RWPE1 (cell line): ENCODE measurements at regions not wholly inside any gene's neighbourhood (a gene's known extent, or its start where the extent isn't known, plus 50 kb on each side); places are given as distances from the start of the nearest gene placed in this dataset.
"Not testable (repeated sequence)": the region's sequence is repeated elsewhere in the genome, so short reads cannot be mapped to it uniquely, and the experiment has no call there.

Experiments used
- CTCF ChIA-PET: fragments of 350-600 bp; sonication (Branson Sonifier 250); formaldehyde crosslinking; extraction: SDS; loops from one replicate; lab custom pipeline; 2021; lab: Yijun Ruan, JAX
- POLR2A ChIA-PET: fragments of 400-600 bp; formaldehyde crosslinking; extraction: SDS; loops from one replicate; lab custom pipeline; 2020; ENCODE audit warnings: antibody characterized with exemption; ENCODE audit not compliant: low non-redundant PET; lab: Yijun Ruan, JAX
- DNase-seq: peaks from one replicate; pipeline ENCODE4 v3.0.0; 2012; ENCODE audit warnings: low spot score
- H3K27ac ChIP-seq: fragments of 450-650 bp; 2 replicates; pipeline ENCODE4 v1.5.1; 2017
- CTCF ChIP-seq: fragments of 450-650 bp; conservative IDR thresholded peaks from 2 replicates; pipeline ENCODE4 v1.5.1; 2017; ENCODE audit warnings: low read depth, mild to moderate bottlenecking

- ChIA-PET CTCF (no interaction called here), POLR2A (no interaction called here)
- H3K27ac ChIP-seq: no peak overlapping the region
- DNase-seq: no peak
- no peak for TF ChIP-seq CTCF
Measured at GRCh38 chr14:103192246-103192840, 69.1 kb downstream of the TNFAIP2 start.

GRCh38 chr14:103192861-103193260, 69.6 kb downstream of the TNFAIP2 start:
- H3K27ac ChIP-seq, DNase-seq, CTCF ChIA-PET, POLR2A ChIA-PET: not testable (repeated sequence)

GRCh38 chr14:103193491-103193890, 70.2 kb downstream of the TNFAIP2 start:
- POLR2A ChIA-PET, CTCF ChIA-PET, H3K27ac ChIP-seq, DNase-seq: not testable (repeated sequence)

- TF ChIP-seq CTCF: no peak
- peak; percentile 26 for DNase-seq
- no peak overlapping the region for H3K27ac ChIP-seq
- POLR2A ChIA-PET: no interaction called here
- CTCF ChIA-PET: no interaction called here
Measured at GRCh38 chr14:103194256-103195045, 71.2 kb downstream of the TNFAIP2 start.

GRCh38 chr14:103195828-103196615, 72.8 kb downstream of the TNFAIP2 start:
- no peak for TF ChIP-seq CTCF
- POLR2A ChIA-PET: no interaction called here
- no peak overlapping the region for H3K27ac ChIP-seq
- DNase-seq: no peak
- CTCF ChIA-PET: no interaction called here

- CTCF ChIA-PET: no interaction called here
Measured at GRCh38 chr14:103196716-103197115, 73.5 kb downstream of the TNFAIP2 start.

More at GRCh38 chr14:103196716-103197115, 73.5 kb downstream of the TNFAIP2 start:
- TF ChIP-seq CTCF: no peak
- no peak for DNase-seq
- POLR2A ChIA-PET: no interaction called here
- no peak overlapping the region for H3K27ac ChIP-seq
